Fibroblast of skin of left biceps (primary cell): ENCODE measurements at regions not wholly inside any gene's neighbourhood (a gene's known extent, or its start where the extent isn't known, plus 50 kb on each side); places are given as distances from the start of the nearest gene placed in this dataset.

Source experiments
- DNase-seq, 2 experiments: peaks; one replicate each; pipeline ENCODE4 v3.0.0-alpha.2; 2013; ENCODE audit warnings: low read depth in 2 of 2

DNA sequence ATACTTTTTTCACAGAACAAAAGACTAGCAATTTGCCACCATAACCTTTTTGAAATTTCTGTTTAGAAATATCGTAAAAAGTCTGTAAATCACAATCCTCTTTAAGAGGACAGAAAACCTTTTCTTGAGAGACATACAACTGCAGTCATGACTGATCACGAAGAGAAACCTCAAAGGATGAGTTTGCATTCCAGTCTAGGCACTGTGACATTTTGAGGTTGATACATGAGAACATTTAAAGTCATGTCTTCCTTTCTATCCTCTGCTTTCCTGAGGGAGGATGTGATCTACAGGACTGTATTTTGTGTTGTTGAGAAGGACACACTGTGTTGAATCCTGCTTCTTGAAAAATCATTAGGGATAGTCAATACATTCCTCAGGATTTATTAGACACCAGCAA is 476.7 kb upstream of the CCDC179 start:
- no peak for DNase-seq

DNA sequence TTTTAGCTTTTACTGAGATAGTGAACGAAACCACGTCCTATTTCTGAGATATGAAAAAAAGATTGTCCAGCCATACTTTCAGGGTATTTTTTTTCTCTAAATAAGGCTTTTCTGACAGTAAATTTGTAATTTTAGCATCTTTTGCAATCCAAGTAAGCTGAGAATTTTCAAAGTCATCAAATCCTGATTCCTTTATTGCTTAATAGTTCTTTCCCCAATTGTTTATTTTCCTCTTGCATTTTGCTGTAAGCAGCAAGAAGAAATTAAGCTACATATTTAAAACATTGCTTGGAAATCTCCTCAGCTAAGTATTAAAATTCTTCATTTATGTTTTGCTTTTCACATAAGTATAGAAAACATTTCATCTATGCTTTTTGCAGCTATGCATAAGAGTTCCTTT is 493.3 kb upstream of the CCDC179 start:
- DNase-seq, result no peak

DNA sequence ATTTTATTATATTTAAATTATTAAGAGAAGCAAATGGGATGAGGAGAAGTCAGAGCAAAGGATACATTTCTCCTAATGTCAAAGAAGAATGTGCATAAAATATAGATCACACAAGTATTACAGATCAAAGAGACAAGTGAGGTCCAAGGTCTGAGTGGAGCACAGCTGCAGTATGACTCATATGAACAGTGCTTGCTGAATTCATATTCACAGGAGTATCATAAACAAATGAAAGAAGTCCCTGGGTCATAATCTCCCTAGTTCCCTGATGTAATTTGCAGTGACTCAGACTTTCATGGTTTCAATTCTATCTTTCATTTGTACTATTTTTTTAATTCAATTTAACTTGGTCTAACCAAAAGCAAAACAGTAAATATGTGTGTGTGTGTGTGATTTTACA is 499.0 kb upstream of the CCDC179 start:
- peak; percentile 70 to 78 for DNase-seq

DNA sequence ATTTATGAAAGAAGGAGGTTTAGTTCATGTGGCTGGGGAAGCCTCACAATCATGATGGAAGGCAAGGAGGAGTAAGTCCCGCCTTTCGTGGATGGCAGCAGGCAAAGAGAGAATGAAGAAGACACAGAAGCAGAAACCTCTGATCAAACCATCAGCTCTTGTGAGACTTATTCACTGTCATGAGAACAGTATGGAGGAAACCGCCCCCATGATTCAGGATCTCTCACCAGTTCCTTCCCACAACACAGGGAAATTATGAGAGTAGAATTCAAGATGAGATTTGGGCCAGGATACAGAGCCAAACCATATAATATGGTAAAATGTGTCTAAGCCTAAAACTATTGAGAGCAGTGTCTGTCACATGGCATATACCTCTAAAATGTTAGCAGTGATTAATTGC is 503.8 kb upstream of the CCDC179 start:
- DNase-seq, result no peak

DNA sequence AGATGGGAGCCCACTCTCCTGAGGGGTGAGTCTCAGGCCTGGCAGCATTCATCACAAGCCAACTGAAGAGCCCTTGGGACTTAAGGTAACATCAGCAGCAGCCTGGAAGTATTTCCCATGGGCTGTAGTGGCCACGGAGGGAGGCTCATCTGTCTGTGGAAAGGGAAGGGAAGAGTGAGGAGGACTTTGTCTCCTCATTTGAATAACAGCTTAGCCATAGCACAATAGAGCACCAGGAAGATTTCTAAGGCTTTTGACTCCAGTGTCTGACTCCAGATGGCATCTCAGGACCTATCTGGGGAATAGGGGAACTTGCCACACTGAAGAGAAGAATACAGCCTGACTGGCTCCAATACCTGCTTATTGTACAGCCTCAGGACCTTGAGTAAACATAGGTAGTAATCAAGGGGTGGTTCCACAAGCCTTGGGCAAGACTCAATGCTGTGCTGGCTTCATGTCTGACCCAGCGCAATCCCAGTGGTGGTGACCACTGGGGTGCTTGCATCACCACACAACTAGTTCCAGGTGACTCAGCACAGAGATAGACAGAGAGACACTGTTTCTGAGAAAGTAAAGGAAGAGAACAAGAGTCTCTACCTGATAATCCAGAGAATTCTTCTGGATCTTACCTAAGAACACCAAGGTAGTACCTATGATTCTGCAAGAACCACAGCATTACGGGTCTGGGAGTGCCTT is 510.5 kb upstream of the CCDC179 start:
- no peak for DNase-seq

DNA sequence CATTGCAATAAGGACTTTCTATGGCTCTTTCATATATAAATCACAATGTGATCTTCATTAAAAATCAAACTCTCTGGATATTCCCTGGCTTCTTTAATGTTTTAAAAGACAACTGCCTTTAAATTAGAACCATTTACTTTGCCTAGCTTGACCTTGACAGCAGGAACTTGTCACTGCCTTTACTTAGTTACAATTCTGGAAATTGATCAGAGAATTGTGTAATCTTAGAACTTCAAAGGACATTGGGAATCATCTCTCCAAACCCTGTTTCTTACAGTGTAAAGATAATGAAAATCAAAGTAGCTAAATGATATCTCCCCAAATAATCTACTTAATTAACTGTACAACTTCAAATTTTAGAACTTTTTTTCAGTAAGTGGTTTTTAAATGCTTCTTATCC is 517.6 kb upstream of the CCDC179 start:
- no peak for DNase-seq

DNA sequence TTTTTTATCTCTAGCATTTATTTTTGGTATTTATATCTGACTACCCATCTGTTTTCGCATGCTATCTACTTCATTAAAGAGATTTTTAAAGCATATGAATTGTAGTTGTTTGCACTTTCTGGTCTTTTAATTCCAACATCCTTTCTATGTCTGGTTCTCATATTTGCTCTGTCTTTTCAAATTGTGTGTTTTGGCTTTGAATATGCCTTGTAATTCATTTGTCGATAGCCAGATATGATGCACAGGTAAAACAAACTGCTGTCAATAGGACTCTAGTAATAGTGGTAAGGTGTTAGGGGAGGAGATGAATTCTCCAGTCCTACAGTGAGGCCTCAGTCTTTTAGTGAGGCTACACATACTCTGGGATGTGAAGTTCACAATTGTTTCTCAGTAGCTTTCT is 530.8 kb upstream of the CCDC179 start:
- no peak for DNase-seq

DNA sequence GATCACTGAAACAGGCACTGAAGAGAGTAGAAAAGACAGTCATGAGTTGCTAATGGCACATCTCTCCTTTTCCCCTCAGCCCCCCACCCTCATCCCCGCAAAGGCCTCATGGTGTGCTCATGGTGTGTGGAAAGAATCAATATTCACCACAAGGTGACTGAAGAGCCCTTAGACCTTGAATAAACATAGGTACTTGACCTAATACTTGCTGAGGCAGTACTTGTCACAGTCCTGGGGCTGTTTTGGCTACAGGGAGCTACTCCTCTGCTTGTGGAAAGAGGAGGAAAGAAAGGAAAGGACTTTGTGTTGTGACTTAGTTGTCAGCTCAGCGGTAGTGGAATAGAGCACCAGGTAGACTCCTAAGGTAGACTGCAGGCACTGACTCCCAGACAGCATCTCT is 537.8 kb upstream of the CCDC179 start:
- DNase-seq, result no peak

DNA sequence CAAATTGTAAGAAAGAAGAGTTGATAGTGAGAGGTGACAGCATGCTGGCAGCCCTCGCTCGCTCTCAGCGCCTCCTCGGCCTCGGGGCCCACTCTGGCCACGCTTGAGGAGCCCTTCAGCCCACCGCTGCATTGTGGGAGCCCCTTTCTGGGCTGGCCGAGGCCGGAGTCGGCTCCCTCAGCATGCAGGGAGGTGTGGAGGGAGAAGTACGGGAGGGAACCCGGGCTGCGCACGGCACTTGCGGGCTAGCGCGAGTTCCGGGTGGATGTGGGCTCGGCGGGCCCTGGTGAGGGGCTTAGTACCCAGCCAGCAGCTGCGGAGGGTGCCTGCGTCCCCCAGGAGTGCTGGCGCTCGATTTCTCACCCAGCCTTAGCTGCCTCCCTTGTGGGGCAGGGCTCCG is 539.7 kb upstream of the CCDC179 start:
- DNase-seq, result no peak

DNA sequence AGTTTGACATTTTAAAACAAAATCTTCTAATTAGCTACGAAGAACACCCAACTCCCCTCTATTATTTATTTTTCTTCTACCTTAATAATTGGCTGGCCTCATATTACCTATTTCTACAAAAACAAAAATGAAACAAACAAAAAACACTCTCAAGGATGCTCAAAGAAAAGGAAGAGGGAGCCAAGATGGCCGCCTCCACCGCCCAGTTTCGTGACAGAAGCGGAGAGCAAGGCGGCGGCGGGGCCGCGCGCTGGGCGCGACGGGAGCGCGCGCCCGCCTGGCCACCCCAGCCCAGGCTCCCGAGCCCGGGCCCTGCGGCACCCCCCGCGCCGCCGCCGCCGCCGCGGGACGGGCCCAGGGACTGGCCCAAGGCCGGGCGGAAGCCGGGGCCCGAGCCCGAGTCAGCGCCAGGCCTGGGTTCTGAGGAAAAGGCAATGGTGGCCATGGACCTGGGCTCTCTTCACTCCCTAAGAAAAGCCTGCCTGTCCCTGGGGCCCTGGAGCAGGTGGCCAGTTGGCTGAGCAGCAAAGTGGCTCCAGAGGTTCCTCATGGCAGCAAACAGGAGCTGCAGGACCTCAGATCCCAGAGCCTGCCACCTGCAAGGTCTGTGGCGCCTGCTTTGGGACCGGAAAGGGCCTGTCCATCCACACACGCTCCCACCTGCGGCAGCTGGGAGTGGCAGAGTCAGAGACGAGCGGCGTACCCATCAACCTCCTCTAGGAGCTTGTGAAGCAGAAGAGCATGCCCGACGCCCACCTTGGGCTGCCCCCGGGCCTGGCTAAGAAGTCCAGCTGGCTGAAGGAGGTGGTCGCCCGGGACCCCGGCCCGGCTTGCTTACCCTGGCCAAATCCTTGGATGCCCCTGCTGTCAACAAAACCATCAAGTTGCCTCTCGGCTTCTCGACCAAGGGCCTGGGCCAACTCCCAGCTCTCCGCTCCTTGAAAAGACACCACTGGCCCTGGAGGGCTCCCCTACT is 543.2 kb upstream of the CCDC179 start:
- no peak for DNase-seq

DNA sequence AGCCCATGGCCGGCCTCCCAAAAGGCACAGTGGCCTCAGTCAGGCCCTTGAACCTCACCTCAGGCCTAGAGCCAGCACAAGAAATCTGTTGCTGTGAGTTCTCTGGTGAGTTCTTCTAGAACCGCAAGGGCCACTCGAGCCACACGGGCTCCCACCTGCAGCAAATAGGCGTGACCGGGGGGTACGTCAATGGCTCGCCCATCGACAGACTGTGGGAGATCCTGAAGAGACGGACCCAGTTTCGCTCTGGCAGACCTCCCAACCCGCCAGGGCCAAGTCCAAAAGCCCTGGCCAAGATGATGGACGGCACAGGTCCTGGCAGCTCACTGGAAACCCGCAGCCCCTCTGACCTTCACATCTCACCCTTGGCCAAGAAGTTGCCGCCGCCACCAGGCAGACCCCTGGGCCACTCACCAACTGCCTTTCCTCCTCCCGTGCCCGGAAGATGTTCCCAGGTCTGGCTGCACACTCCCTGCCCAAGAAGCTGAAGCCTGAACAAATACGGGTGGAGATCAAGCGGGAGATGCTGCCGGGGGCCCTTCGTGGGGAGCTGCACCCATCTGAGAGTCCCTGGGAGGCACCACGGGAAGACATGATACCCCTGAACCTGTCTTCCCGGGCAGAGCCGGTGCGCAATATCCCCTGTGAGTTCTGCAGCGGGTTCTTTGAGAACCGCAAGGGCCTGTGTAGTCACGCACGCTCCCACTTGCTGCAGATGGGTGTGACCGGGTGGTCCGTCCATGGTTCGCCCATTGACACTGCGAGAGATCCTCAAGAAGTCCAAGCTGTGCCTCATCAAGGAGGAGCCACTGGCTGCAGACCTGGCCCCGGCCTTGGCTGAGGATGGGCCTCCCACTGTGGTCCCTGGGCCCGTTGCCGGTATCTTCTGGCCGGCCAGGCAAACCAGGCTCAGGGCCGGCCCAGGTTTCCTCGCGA is 544.2 kb upstream of the CCDC179 start:
- DNase-seq, result no peak

DNA sequence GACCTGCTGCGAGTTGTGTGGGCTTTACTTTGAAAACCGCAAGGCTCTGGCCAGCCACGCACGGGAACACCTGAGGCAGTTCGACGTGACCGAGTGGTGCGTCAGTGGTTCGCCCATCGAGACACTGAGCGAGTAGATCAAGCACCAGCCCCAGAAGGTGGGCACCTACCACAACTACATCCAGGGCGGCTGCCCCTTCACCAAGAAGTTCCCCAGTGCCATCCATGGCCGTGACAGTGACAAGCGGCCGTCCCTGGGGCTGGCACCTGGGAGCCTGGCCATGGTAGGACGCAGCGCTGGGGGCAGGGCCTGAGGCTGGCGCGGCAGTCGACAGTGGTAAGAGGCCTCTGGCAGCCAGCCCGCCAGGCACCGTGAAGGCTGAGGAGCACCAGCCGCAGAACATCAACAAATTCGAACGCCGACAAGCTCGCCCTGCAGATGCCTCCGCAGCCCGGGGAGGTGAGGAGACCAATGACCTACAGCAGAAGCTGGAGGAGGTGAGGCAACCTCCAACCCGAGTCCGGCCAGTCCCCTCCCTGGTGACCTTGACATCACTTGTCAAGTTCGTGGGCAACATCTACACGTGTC is 545.2 kb upstream of the CCDC179 start:
- no peak for DNase-seq

DNA sequence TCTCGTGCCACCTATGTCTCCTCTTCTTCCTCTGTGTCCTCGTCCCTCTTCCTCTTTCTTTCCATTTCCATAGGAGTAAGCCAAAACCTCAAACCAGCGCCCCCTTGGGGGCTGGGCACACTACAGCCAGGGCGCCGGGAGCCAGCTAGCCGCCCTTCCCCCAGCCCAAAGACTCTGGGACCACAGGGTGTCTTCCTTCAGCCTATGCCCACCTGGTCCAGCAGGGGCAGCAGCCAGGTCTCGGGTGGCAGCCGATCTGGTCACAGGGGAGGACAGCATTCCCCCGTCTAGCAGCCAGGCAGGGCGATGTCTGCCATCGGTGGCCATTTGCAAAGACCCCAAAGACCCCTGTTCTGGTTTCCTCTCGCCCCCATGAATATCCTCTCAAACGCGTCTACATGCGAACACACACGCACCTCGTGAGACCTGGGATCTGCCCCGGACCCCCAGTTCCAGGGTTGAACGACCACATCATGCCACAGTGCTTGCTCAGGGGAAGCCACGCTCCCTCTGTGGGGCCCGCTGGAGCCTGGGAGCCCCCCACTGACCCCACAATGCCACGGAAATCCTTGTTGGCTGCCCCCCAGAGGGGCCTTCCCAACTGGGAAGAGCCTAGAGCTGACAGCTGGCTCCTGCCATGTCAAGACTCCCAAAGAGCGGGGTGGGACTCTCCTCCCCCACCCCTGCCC is 546.0 kb upstream of the CCDC179 start:
- no peak for DNase-seq

DNA sequence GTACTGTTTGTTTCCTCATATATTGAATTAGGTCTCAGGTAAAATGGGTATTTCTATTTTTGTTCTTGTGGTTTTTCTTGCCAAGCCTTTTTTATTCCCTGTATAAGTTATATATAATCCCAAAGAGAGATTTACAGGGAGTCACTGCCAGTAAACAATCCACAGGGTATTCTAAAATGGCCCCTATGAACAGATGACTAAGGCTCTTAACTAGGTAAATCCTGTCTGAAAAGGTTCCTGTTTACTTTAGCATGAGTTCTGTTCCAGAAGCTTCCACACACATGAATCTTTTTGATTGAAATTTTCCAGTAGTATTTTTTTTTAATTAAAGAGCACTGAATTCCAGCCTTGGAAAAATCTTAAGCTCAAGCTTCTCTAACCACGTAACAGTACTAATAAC is 552.8 kb upstream of the CCDC179 start:
- DNase-seq, result no peak

DNA sequence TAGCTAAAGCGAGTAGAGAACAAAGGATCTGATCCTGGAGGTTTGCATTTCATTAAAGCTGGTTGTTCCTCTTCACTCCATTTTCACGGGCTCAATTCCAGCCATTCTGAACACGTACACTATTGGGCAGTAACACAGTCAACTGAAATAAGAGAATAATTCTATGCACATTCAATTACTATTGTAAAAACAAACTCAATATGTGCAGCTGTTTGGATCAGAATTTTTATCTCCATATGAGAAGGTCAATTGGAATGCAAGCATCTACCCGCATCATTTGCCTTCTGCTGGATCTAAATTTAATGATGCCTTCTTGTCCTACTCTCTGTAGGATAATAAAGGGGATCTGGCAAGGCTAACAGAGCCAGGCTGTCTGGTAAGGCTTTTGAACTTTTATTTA is 562.8 kb upstream of the CCDC179 start:
- DNase-seq, result peak; percentile 10 to 22

DNA sequence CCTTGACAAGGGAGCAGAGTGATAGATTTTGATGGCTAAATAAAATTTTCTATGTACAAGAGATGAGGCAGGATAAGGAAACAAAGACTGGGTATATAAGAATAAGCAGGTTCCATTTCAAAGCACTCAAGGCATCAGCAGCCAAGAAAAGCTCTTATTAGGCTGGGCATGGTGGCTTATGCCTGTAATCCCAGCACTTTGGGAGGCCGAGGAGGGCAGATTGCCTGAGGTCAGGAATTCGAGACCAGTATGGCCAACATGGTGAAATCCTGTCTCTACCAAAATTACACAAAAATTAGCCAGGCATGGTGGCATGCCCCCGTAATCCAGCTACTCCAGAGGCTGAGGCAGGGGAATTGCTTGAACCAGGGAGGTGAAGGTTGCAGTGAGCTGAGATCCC is 563.4 kb upstream of the CCDC179 start:
- DNase-seq, result no peak

DNA sequence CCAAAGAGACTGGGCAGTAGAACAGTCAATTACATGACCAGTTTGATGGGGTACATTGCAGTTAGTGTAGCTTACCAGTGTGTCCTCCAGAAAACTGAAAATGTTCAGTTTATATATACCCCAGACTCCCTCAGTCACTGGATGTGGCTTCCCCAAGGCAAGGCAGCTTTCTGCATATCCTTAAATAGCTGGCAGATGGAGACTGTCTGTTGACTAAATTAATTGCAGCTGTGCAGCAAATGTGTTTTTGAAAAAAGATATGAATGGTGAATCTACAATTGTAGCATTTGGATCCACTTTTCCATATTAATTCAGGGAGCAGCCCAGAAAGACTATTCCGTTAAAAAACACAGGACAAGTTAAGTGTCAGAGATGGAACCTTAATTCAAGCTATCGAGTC is 565.1 kb upstream of the CCDC179 start:
- peak; percentile 32 to 37 for DNase-seq

DNA sequence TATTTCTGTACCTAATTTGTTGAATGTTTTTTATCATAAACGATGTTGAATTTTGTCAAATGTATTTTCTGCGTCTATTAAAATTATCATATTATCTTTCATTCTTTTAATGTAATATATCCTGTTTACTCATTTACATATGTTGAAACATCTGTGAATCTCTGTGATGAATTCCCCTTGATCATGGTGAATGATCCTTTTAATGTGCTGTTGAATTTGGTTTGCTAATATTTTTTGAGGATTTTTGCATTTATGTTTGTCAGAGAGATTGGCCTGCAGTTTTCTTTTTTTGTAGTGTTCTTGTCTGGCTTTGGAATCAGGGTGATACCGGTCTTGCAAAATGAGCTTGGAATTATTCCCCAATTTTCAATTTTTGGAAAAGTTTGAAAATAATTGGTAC is 569.3 kb upstream of the CCDC179 start:
- DNase-seq, result no peak

DNA sequence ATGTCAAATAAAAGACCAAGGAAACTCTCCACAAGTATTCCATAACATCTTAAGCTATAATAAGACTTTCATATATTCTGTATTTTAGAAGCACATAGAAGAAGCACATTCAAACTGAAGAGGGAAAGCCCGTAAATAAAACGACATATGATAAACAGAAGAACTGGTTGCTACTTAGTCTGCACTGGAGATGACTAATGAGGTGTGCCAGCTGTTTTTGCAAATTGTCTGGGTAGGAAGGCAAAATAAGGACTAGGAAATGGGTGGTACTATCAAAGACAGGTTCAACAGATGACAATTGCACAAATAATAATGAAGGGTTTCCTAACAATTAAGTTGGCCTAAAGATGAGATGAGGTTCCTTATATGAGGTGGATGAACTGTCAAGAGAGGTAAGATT is 593.2 kb upstream of the CCDC179 start:
- DNase-seq, result no peak

DNA sequence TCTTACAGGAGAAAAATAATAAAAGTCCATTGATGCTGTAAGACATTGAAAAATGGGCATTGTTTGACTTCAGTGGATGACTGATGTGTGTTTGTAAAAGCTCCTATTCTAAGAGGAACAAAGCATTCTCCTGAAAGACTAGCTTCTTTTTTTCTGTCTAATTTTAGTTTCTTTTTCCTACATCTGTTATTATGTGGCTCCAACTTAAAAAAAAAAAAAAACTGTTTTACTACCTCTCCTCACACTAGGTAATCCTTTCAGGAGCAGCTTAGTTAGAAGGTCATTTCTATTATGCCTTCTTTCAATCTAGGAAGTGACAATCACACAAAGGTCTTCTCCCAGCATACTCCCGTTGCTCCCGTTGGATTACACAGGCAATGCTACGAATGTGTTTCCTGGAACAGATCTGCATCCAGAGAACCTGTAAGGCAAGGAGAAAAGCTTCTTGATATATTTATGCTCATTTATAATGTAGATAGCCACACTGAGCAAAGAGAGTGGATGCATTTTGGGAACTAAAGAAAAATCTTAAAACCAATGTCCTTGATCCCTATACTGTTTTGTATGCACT is 595.1 kb upstream of the CCDC179 start:
- no peak for DNase-seq

DNA sequence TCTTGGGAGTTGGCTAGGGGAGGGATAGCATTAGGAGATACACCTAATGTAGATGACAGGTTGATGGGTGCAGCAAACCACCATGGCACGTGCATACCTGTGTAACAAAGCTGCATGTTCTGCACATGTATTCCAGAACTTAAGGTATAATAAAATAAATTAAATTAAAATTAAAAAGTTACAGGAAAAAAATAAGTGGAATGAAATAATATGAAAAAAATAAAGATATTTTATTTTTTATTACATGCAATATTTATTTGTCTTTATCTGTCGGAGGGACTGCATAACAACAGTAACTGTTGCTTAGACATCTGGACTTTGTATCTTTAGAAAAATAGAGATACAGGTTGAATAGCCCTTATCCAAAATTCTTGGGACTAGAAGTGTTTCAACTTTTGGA is 597.4 kb upstream of the CCDC179 start:
- no peak for DNase-seq
